Skeletal muscle satellite cell (primary cell): ENCODE measurements at regions not wholly inside any gene's neighbourhood (a gene's known extent, or its start where the extent isn't known, plus 50 kb on each side); places are given as distances from the start of the nearest gene placed in this dataset.

ENCODE experiments used
- H3K27me3 ChIP-seq: 2 replicates; pipeline ENCODE4 v1.7.0; 2013; ENCODE audit warnings: low read length; ENCODE audit not compliant: control insufficient read depth, insufficient read depth
- H3K36me3 ChIP-seq: 2 replicates; pipeline ENCODE4 v1.7.0; 2013; ENCODE audit warnings: mild to moderate bottlenecking, control low read depth, low read length; ENCODE audit not compliant: insufficient read depth
- H3K4me1 ChIP-seq: 2 replicates; pipeline ENCODE4 v1.7.0; 2013; ENCODE audit warnings: low read length; ENCODE audit not compliant: control insufficient read depth, insufficient read depth
- H3K4me2 ChIP-seq: 2 replicates; pipeline ENCODE4 v1.7.0; 2013; ENCODE audit warnings: mild to moderate bottlenecking, low read length
- H3K4me3 ChIP-seq: 2 replicates; pipeline ENCODE4 v1.7.0; 2013; ENCODE audit warnings: low read length
- H3K9ac ChIP-seq: 2 replicates; pipeline ENCODE4 v1.7.0; 2013; ENCODE audit warnings: mild to moderate bottlenecking, low read depth, low read length, moderate library complexity
- H3K9me3 ChIP-seq: replicated peaks from 2 replicates; pipeline ENCODE4 v1.7.0; 2013; ENCODE audit warnings: mild to moderate bottlenecking, control low read depth, low read length

GRCh38 chr18:11522992-11523391, 86.4 kb upstream of the SLC35G4 start:
- peaks cover 5% of the 10 kb centered on the region for H3K4me1 ChIP-seq
- no peaks in the 10 kb centered on the region for H3K36me3 ChIP-seq
- H3K4me3 ChIP-seq, result no peak overlapping the region
- no peaks in the 10 kb centered on the region for H3K9me3 ChIP-seq
- H3K4me2 ChIP-seq, result no peak overlapping the region
- H3K9ac ChIP-seq, result no peak overlapping the region
- no peaks in the 10 kb centered on the region for H3K27me3 ChIP-seq

- H3K36me3 ChIP-seq, result no peaks in the 10 kb centered on the region
- no peaks in the 10 kb centered on the region for H3K9me3 ChIP-seq
- H3K9ac ChIP-seq, result no peak overlapping the region
- no peak overlapping the region for H3K4me3 ChIP-seq
- peaks cover 5% of the 10 kb centered on the region for H3K4me1 ChIP-seq
- no peak overlapping the region for H3K4me2 ChIP-seq
- H3K27me3 ChIP-seq, result peaks cover 6% of the 10 kb centered on the region
Observed at GRCh38 chr18:11521853-11522252, 87.5 kb upstream of the SLC35G4 start.

DNA sequence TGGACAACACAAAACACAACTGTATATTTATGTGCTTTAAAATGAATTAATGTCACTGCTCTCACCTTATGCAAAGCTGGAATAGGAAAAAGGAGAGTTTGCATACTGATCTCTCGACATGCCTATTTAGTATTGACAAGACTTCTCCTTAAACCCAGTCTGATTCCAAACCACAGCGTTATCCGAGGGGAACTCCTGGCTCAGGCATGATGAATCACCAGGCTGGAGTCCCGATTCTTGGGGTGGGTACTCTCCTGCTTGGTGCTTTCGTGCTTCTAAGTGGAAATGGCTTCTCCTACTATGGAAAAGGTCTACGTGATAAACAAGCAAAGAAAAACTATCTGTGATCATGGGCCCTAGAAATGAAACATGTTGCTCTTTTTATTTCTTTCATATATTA, 88.9 kb upstream of the SLC35G4 start:
- Histone ChIP-seq H3K4me1 (peaks cover 5% of the 10 kb centered on the region), H3K27me3 (peaks cover 9% of the 10 kb centered on the region), H3K9ac (no peak overlapping the region), H3K36me3 (no peaks in the 10 kb centered on the region), H3K4me2 (no peak overlapping the region), H3K9me3 (no peaks in the 10 kb centered on the region), H3K4me3 (no peak overlapping the region)

GRCh38 chr18:11518788-11519685, 90.4 kb upstream of the SLC35G4 start:
- Histone ChIP-seq H3K27me3 (peaks cover 9% of the 10 kb centered on the region), H3K9ac (no peak overlapping the region), H3K4me3 (no peak overlapping the region), H3K4me2 (no peak overlapping the region), H3K9me3 (no peaks in the 10 kb centered on the region), H3K36me3 (no peaks in the 10 kb centered on the region), H3K4me1 (peaks cover 5% of the 10 kb centered on the region)

GRCh38 chr18:11517704-11518103, 91.7 kb upstream of the SLC35G4 start:
- no peaks in the 10 kb centered on the region for H3K36me3 ChIP-seq
- H3K9ac ChIP-seq, result no peak overlapping the region
- H3K27me3 ChIP-seq, result peaks cover 9% of the 10 kb centered on the region
- no peak overlapping the region for H3K4me3 ChIP-seq
- no peak overlapping the region for H3K4me2 ChIP-seq
- no peaks in the 10 kb centered on the region for H3K4me1 ChIP-seq
- H3K9me3 ChIP-seq, result no peaks in the 10 kb centered on the region

GRCh38 chr18:11516751-11517503, 92.5 kb upstream of the SLC35G4 start:
- Histone ChIP-seq H3K9me3 (no peaks in the 10 kb centered on the region), H3K4me1 (no peaks in the 10 kb centered on the region), H3K27me3 (peaks cover 9% of the 10 kb centered on the region), H3K4me3 (no peak overlapping the region), H3K4me2 (no peak overlapping the region), H3K36me3 (no peaks in the 10 kb centered on the region), H3K9ac (no peak overlapping the region)

DNA sequence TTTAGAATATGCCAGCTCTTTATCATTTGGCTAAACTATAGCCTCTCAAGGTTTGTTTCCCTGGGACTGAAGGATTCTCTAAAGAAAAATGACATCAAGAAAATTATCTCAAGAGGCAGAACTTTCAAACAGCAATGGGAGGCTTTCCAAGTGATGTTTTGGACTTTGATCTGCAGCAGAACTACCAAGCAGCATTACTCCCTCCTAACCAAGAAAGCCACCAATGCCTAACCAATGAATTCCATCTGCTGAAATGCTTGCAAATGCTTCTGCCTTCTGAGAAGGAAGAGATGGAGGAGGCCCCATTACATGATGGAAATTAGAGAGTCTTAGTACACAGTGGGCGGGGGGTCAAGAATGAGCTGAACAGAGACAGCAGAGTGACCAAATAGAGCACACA, 95.1 kb upstream of the SLC35G4 start:
- Histone ChIP-seq H3K27me3 (peaks cover 9% of the 10 kb centered on the region), H3K9me3 (no peaks in the 10 kb centered on the region), H3K4me3 (no peak overlapping the region), H3K9ac (no peak overlapping the region), H3K36me3 (no peaks in the 10 kb centered on the region), H3K4me2 (no peak overlapping the region), H3K4me1 (no peaks in the 10 kb centered on the region)

GRCh38 chr18:11512096-11513025, 97.0 kb upstream of the SLC35G4 start:
- H3K4me1 ChIP-seq, result no peaks in the 10 kb centered on the region
- H3K9me3 ChIP-seq, result no peaks in the 10 kb centered on the region
- H3K4me2 ChIP-seq, result no peak overlapping the region
- no peaks in the 10 kb centered on the region for H3K36me3 ChIP-seq
- peaks cover 8% of the 10 kb centered on the region for H3K27me3 ChIP-seq
- H3K4me3 ChIP-seq, result no peak overlapping the region
- H3K9ac ChIP-seq, result no peak overlapping the region

DNA sequence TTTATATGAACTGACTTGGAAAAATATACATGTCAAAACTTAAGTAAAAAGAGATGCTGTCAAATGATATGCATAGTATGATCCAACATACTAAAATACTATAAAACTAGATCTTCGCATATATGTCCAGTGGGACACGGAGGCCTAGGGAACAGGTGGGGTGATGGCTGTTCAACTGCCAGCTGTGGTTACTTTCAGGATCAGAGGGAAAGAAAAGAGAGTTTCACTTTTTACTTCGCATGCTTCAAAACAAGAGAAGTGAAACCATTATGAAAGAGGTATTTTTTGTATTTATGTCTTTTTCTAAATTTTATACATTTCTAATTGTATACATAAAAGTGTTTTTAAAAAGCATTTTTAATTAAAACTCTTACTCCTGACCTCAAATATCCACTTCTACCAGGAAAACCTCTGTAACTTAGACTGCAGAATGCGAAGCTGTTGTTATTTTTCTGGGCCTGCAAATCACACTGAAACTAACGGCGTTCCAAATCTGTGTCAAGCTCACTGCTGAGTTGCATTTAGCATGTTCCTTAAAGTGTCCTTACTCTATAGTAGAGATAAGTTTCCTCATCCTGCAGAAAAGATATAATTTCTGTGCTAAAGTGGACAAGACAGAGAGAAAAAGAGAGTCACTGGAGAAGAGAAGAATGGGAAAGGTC, 97.8 kb upstream of the SLC35G4 start:
- Histone ChIP-seq H3K36me3 (no peaks in the 10 kb centered on the region), H3K9ac (no peak overlapping the region), H3K4me1 (peaks cover 2% of the 10 kb centered on the region), H3K27me3 (no peaks in the 10 kb centered on the region), H3K9me3 (no peaks in the 10 kb centered on the region), H3K4me3 (no peak overlapping the region), H3K4me2 (no peak overlapping the region)

- no peak overlapping the region for H3K4me3 ChIP-seq
- no peak overlapping the region for H3K9ac ChIP-seq
- no peaks in the 10 kb centered on the region for H3K36me3 ChIP-seq
- peaks cover 3% of the 10 kb centered on the region for H3K4me1 ChIP-seq
- H3K27me3 ChIP-seq, result peaks cover 4% of the 10 kb centered on the region
- no peaks in the 10 kb centered on the region for H3K9me3 ChIP-seq
- no peak overlapping the region for H3K4me2 ChIP-seq
Observed at GRCh38 chr18:11506856-11507255, 102.5 kb upstream of the SLC35G4 start.

DNA sequence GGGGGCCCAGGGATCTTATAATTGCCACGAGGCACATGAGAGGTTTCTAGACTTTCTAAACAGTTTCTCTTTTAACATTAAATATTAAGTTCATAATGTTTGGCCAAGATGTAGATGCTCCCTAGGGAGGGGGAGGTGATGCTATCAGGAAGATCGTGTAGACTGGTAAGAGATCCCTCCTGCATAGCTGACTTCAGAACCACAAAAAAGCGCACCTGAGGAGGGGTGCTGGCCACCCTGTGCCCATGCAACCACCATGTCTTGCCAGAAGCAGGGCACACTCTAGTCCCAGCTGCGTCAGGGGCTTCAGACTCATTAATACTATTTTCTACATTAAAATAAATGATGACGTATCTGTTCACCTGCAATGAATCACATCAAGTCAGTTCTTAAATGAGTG, 103.4 kb upstream of the SLC35G4 start:
- H3K4me1 ChIP-seq, result peaks cover 5% of the 10 kb centered on the region

More for the DNA sequence above, 103.4 kb upstream of the SLC35G4 start:
- H3K9me3 ChIP-seq, result no peaks in the 10 kb centered on the region
- no peak overlapping the region for H3K9ac ChIP-seq
- H3K4me3 ChIP-seq, result no peak overlapping the region
- H3K27me3 ChIP-seq, result peaks cover 4% of the 10 kb centered on the region
- H3K4me2 ChIP-seq, result no peak overlapping the region
- H3K36me3 ChIP-seq, result no peaks in the 10 kb centered on the region
